C4-2B (cell line): ENCODE measurements at regions not wholly inside any gene's neighbourhood (a gene's known extent, or its start where the extent isn't known, plus 50 kb on each side); places are given as distances from the start of the nearest gene placed in this dataset.

Experiments used
- CTCF ChIP-seq: fragments of 450-650 bp; conservative IDR thresholded peaks from 2 replicates; pipeline ENCODE4 v1.5.1; 2017; ENCODE audit warnings: mild to moderate bottlenecking
- ZFX ChIP-seq: fragments of 450-650 bp; IDR thresholded peaks from 2 replicates; pipeline ENCODE4 v1.6.1; 2017

GRCh38 chr21:25449950-25450349 is 157.3 kb downstream of the MRPL39 start:
- TF ChIP-seq CTCF (no peak), ZFX (no peak)
